Stomach (tissue), 8 donors: ENCODE measurements at regions not wholly inside any gene's neighbourhood (a gene's known extent, or its start where the extent isn't known, plus 50 kb on each side); places are given as distances from the start of the nearest gene placed in this dataset.
"Not testable (repeated sequence)": the region's sequence is repeated elsewhere in the genome, so short reads cannot be mapped to it uniquely, and the experiment has no call there.

Source experiments
- DNase-seq, 2 donors: peaks; one replicate each; pipeline versions ENCODE4 v3.0.0 to v3.0.0-alpha.2; 2013 to 2019
- H3K27ac ChIP-seq, 5 donors: fragments of 200-600 bp in 4 of 5; sonication (generic) in 4 of 5; one replicate each; pipeline ENCODE4 v1.5.1; 2013 to 2019; ENCODE audit warnings: mild to moderate bottlenecking in 1 of 5, moderate library complexity in 1 of 5
- H3K27me3 ChIP-seq, 3 donors: fragments of 200-600 bp; sonication (generic); one replicate each; pipeline ENCODE4 v1.5.1; 2017 to 2019; ENCODE audit warnings: mixed run types in 1 of 3
- H3K36me3 ChIP-seq, 4 donors: fragments of 200-600 bp; sonication (generic); 1 replicate in 3 of 4; 2 replicates in 1 of 4; pipeline ENCODE4 v1.5.1; 2016 to 2019
- H3K4me1 ChIP-seq, 4 donors: fragments of 200-600 bp; sonication (generic); one replicate each; pipeline ENCODE4 v1.5.1; 2016 to 2019
- H3K4me3 ChIP-seq, 4 donors: fragments of 200-600 bp; sonication (generic) in 3 of 4; one replicate each; pipeline ENCODE4 v1.5.1; 2016 to 2019; ENCODE audit warnings: mild to moderate bottlenecking in 1 of 4
- H3K9me3 ChIP-seq, 4 donors: fragments of 200-600 bp; sonication (generic); one replicate each; pipeline ENCODE4 v1.5.1; 2016 to 2019
- EP300 ChIP-seq: sonication (generic); formaldehyde crosslinking; IDR thresholded peaks from one replicate; pipeline ENCODE4 v1.6.1; 2017; ENCODE audit warnings: antibody characterized with exemption
- POLR2A ChIP-seq, 4 donors: fragments of 450-650 bp; IDR thresholded peaks; one replicate each; pipeline ENCODE4 v1.6.1; 2016; ENCODE audit warnings: antibody characterized with exemption in 4 of 4, control low read depth in 2 of 4, mild to moderate bottlenecking in 1 of 4, moderate library complexity in 1 of 4
- POLR2AphosphoS5 ChIP-seq, 3 donors: sonication (generic); formaldehyde crosslinking; IDR thresholded peaks; one replicate each; pipeline ENCODE4 v1.6.1; 2016; ENCODE audit warnings: antibody characterized with exemption in 3 of 3
- WGBS, 5 donors: extraction: QIAGEN DNeasy Blood & Tissue Kit in 3 of 5; methylation state at CpG; one replicate each; pipeline versions ENCODE4 v1.1.5 to v1.1.7; 2013 to 2018; 5-methylcytosine and 5-hydroxymethylcytosine counted together
- intact Hi-C: fragments of 100-400 bp; cut with DNase I; formaldehyde crosslinking; loops from one replicate; pipeline ENCODE4 v1.15.1; 2023; ENCODE audit warnings: low total_unique reads
- TF ChIP-seq, protein P1 (sequence below), 7 experiments: fragments of 450-650 bp in 4 of 7; fragments of 200-600 bp in 3 of 7; sonication (generic) in 3 of 7; IDR thresholded peaks; one replicate each; pipeline ENCODE4 v1.5.1; 2016 to 2019; ENCODE audit warnings: antibody characterized with exemption in 7 of 7, control low read depth in 2 of 7, mild to moderate bottlenecking in 1 of 7
- donor health status: healthy with polysubstance abuse.
- donor health status: Bipolar disorder and iron deficiency.
- donor health status: healthy.

- Histone ChIP-seq H3K4me1 (peaks cover 0 to 9% (median 2%) of the 10 kb centered on the region in 4 donors), H3K9me3 (no peaks in the 10 kb centered on the region), H3K27ac (no peak overlapping the region), H3K4me3 (no peak overlapping the region), H3K36me3 (no peaks in the 10 kb centered on the region), H3K27me3 (no peaks in the 10 kb centered on the region)
- 64 to 82% (median 69%) methylated on average over 3 of the region's 3 CpGs for WGBS, 5 donors
- DNase-seq = no peak
- intact Hi-C loops = no loop called here
- no peak for TF ChIP-seq EP300
Measured at GRCh38 chr11:81245791-81246190, 1487.9 kb downstream of the FAM181B start.

GRCh38 chr11:81241672-81242275 is 1491.9 kb downstream of the FAM181B start:
- Histone ChIP-seq H3K27ac (no peak overlapping the region), H3K4me3 (no peak overlapping the region), H3K4me1 (peaks cover 0 to 4% (median 1%) of the 10 kb centered on the region in 4 donors), H3K9me3 (no peaks in the 10 kb centered on the region), H3K36me3 (no peaks in the 10 kb centered on the region), H3K27me3 (no peaks in the 10 kb centered on the region)
- TF ChIP-seq EP300 (no peak), POLR2AphosphoS5 (IDR thresholded peaks at IDR 0.05) (no peak), POLR2A (IDR thresholded peaks at IDR 0.05) (no peak)
- TF ChIP-seq, protein P1, sequence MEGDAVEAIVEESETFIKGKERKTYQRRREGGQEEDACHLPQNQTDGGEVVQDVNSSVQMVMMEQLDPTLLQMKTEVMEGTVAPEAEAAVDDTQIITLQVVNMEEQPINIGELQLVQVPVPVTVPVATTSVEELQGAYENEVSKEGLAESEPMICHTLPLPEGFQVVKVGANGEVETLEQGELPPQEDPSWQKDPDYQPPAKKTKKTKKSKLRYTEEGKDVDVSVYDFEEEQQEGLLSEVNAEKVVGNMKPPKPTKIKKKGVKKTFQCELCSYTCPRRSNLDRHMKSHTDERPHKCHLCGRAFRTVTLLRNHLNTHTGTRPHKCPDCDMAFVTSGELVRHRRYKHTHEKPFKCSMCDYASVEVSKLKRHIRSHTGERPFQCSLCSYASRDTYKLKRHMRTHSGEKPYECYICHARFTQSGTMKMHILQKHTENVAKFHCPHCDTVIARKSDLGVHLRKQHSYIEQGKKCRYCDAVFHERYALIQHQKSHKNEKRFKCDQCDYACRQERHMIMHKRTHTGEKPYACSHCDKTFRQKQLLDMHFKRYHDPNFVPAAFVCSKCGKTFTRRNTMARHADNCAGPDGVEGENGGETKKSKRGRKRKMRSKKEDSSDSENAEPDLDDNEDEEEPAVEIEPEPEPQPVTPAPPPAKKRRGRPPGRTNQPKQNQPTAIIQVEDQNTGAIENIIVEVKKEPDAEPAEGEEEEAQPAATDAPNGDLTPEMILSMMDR (IDR thresholded peaks at IDR 0.05) = no peak
- no peak for DNase-seq
- WGBS, 5 donors = 55 to 70% (median 66%) methylated on average over 5 of the region's 5 CpGs
- intact Hi-C loops = no loop called here

DNA sequence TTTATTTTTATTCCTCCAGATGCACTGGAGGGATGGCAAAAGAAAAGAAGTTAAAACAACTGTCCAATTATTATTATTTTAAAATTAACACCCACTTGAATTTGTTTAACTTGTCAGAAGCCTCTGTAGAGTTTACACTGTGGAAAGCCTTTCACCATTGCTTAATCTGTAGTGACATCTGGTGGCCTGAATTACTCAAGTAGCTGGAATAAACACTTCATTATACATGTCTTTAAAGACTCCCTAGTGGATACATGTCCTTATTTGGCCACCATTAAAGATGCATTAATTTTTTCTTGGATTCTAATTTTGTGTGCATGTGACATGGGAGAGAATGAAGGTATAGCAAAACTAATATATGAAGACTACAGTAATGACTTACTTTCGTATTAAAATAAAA is 1496.5 kb downstream of the FAM181B start:
- DNase-seq = peak in 1 of 2 donors; percentile 85
- Histone ChIP-seq H3K27me3 (no peaks in the 10 kb centered on the region), H3K27ac (no peak overlapping the region), H3K4me1 (no peaks in the 10 kb centered on the region), H3K36me3 (no peaks in the 10 kb centered on the region), H3K9me3 (no peaks in the 10 kb centered on the region), H3K4me3 (no peak overlapping the region)
- intact Hi-C loops = no loop called here
- WGBS, 5 donors = 59 to 83% (median 75%) methylated on average over 1 of the region's 1 CpG
- TF ChIP-seq POLR2A (IDR thresholded peaks at IDR 0.05) (no peak), EP300 (no peak)
- TF ChIP-seq, protein P1 (IDR thresholded peaks at IDR 0.05) = peak in 2 of 7 experiments; percentile 17 to 40

- 95 to 98% (median 97%) methylated on average over 13 of the region's 13 CpGs for WGBS, 5 donors
- H3K4me3 ChIP-seq, H3K9me3 ChIP-seq, intact Hi-C loops, H3K27me3 ChIP-seq, H3K36me3 ChIP-seq, DNase-seq, H3K4me1 ChIP-seq, H3K27ac ChIP-seq: not testable (repeated sequence)
Measured at GRCh38 chr11:81227409-81227808, 1506.3 kb downstream of the FAM181B start.

DNA sequence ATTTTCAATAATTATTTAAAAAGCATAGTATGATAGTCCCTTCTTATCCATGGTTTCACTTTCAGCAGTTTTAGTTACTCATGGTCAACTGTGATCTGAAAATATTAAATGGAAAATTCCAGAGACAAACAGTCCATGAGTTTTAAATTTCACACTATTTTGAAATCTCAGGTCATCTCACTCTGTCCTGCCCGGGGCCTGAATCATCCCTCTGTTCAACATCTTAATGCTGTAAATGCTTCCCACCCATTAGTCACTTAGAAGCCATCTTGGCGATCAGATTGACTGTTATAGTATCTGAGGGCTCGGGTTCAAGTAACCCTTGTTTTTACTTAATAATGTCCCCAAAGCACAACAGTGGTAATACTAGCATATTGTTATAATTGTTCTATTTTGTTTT is 1509.3 kb downstream of the FAM181B start:
- Histone ChIP-seq H3K4me3 (no peak overlapping the region), H3K27me3 (no peaks in the 10 kb centered on the region), H3K4me1 (no peaks in the 10 kb centered on the region), H3K9me3 (no peaks in the 10 kb centered on the region), H3K36me3 (no peaks in the 10 kb centered on the region), H3K27ac (no peak overlapping the region)
- DNase-seq = no peak
- TF ChIP-seq EP300 (no peak), POLR2A (IDR thresholded peaks at IDR 0.05) (no peak), POLR2AphosphoS5 (IDR thresholded peaks at IDR 0.05) (no peak)
- TF ChIP-seq, protein P1 (IDR thresholded peaks at IDR 0.05) = no peak
- intact Hi-C loops = no loop called here
- WGBS, 5 donors = 77 to 89% (median 84%) methylated on average over 3 of the region's 3 CpGs
